Fibroblast of villous mesenchyme (primary cell): ENCODE measurements at regions not wholly inside any gene's neighbourhood (a gene's known extent, or its start where the extent isn't known, plus 50 kb on each side); places are given as distances from the start of the nearest gene placed in this dataset.

ENCODE experiments used
- DNase-seq: peaks from one replicate; pipeline ENCODE4 v3.0.0-alpha.2; 2010; ENCODE audit warnings: low read depth
- H3K4me3 ChIP-seq: 2 replicates; pipeline ENCODE4 v1.5.1; 2011; ENCODE audit warnings: low read depth, mild to moderate bottlenecking, low read length
- CTCF ChIP-seq: IDR thresholded peaks from 2 replicates; pipeline ENCODE4 v1.5.1; 2012; ENCODE audit warnings: low read depth, mild to moderate bottlenecking, low read length; ENCODE audit not compliant: insufficient read depth

GRCh38 chr2:52805901-52806410, 961.6 kb upstream of the CHAC2 start:
- no peak overlapping the region for H3K4me3 ChIP-seq
- DNase-seq: no peak
- TF ChIP-seq CTCF: no peak

DNA sequence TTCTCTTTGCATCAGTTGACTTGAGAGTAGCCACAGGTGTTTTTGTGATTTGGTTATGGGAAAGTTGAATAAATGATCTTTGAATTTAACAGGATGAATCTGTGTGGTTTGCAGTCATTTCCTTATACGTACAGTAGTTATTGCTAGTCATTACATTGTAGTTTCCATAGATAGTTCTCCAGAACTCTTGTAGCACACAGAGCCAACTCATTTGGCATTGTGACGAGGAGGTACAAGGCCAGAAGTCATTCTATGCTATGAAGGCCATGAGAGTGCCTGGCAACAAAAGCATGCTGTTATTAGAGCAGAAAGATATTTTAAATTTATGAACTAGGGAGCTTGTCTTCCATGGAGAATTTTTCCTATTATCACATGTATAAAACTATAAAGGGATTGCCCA, 973.0 kb upstream of the CHAC2 start:
- no peak overlapping the region for H3K4me3 ChIP-seq
- DNase-seq: no peak
- no peak for TF ChIP-seq CTCF

DNA sequence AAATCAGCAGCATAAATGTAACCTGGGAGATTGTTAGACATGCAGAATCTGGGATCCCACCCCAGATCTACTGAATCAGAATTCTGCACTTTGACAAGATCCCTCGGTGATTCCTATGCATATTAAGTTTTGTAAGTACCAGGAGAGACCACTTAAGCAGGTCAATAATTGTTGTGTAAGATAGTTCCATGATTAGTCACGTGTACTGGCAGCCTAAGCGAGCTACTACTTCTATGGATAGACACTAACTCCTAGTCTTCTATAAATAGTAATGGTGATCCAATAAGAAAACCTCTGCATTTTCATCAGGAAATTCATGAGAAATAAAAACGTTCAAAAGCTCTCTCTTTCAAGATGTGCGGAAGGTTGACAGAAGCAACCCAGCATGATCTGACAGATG, 988.2 kb upstream of the CHAC2 start:
- H3K4me3 ChIP-seq: no peak overlapping the region
- no peak for DNase-seq
- TF ChIP-seq CTCF: no peak

DNA sequence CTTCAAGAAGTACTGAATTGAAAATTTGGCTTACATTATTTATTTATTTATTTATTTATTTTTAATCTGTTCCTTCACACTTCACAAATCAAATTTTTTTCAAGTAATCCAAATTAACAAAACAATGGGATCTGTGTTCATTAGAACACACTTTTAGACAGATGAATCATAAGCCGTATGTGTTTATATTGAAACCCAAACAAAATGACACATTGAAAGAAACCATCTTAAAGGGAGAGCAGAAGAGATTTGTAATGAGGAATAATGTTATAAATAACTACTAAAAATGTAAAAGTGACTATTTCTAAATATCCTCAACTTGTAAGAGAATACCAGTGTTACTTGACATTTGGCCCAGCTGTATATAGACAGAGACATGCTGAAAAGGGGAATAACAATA, 991.0 kb upstream of the CHAC2 start:
- DNase-seq: no peak
- no peak overlapping the region for H3K4me3 ChIP-seq
- TF ChIP-seq CTCF: no peak

DNA sequence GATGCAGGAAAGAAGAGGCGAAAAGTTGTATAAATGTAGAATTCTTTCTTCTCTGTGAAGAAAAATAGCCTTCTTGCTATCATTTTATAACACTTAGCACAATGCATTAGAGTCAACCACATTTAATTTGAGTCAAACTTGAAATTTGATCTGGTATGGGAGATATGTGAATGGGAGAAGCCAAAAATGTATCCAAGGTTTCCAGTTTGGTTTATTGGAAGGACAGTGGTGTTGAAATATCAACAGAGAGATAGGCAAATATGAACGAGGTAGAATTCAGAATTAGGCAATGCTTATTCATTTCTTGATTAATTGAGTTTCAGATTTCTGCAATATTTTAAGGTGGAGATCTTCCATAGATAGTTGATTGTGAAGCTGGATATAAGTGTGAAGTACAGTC, 991.9 kb upstream of the CHAC2 start:
- no peak overlapping the region for H3K4me3 ChIP-seq
- DNase-seq: no peak
- no peak for TF ChIP-seq CTCF

GRCh38 chr2:52765735-52766134, 1001.9 kb upstream of the CHAC2 start:
- no peak for DNase-seq
- no peak overlapping the region for H3K4me3 ChIP-seq
- no peak for TF ChIP-seq CTCF

GRCh38 chr2:52749764-52750163, 1017.8 kb upstream of the CHAC2 start:
- no peak overlapping the region for H3K4me3 ChIP-seq
- DNase-seq: no peak
- TF ChIP-seq CTCF: no peak
